ENCODE measurements at regions not wholly inside any gene's neighbourhood (a gene's known extent, or its start where the extent isn't known, plus 50 kb on each side); places are given as distances from the start of the nearest gene placed in this dataset.

DNA sequence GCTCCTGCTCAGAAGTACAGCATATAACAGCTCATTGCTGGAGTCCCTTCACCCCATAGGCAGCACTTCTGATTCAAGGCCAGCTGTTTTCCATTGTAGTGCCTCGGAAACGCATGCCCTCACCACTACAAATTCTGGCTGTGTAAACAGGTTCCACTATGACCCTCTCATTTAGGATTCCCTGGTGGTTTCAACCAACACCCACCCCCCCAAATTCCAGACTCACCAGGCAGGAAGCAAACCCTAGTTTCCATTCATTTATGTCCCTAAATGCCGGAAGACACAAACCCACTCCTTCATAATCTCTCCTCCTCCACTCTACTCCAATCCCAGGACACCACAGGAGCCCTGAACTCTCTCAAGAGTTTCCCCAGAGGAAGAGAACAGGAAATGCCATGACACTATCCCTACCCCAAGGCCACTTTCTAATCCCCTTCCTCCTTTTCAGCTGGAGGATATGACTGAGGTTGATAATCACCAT is 75.9 kb upstream of the TMPO start:
- TF ChIP-seq, protein P1, sequence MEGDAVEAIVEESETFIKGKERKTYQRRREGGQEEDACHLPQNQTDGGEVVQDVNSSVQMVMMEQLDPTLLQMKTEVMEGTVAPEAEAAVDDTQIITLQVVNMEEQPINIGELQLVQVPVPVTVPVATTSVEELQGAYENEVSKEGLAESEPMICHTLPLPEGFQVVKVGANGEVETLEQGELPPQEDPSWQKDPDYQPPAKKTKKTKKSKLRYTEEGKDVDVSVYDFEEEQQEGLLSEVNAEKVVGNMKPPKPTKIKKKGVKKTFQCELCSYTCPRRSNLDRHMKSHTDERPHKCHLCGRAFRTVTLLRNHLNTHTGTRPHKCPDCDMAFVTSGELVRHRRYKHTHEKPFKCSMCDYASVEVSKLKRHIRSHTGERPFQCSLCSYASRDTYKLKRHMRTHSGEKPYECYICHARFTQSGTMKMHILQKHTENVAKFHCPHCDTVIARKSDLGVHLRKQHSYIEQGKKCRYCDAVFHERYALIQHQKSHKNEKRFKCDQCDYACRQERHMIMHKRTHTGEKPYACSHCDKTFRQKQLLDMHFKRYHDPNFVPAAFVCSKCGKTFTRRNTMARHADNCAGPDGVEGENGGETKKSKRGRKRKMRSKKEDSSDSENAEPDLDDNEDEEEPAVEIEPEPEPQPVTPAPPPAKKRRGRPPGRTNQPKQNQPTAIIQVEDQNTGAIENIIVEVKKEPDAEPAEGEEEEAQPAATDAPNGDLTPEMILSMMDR (IDR thresholded peaks at IDR 0.05) = no peak
- Histone ChIP-seq H3K4me3 (peak overlapping the region in 1 of 2 donors; percentile 1), H3K36me3 (no peaks in the 10 kb centered on the region), H3K9me3 (no peaks in the 10 kb centered on the region), H3K4me1 (peaks cover 0 to 21% of the 10 kb centered on the region in 2 donors), H3K27ac (peak overlapping the region; percentile 68 to 74), H3K27me3 (no peaks in the 10 kb centered on the region)
- no peak for DNase-seq (ENCODE audit: low spot score)

- Histone ChIP-seq H3K27ac (peak overlapping the region; percentile 68 to 74), H3K27me3 (no peaks in the 10 kb centered on the region), H3K9me3 (no peaks in the 10 kb centered on the region), H3K4me3 (peak overlapping the region in 1 of 2 donors; percentile 1), H3K4me1 (peaks cover 0 to 21% of the 10 kb centered on the region in 2 donors), H3K36me3 (no peaks in the 10 kb centered on the region)
- TF ChIP-seq, protein P1 (IDR thresholded peaks at IDR 0.05) = no peak
- peak; percentile 94 for DNase-seq (ENCODE audit: low spot score)
Measured at GRCh38 chr12:98439981-98440581, 75.3 kb upstream of the TMPO start.

DNA sequence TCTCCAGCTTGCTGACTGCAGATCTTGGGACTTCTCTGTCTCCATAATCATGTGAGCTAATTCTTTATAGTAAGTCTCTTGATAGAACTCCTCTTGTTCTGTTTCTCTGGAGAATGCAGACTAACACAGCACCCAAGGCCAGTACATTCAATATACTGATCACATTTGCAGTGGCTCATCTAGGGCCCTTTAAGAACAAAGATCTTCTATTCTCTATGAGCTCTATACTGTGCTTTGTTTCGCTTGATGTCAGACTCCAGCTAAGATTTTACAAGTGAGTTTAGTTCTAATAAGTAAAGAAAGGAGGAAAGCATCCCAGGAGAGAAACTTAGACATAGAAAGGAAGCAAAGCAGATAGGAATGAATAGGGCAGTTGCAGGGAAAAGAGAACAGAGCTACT is 69.3 kb upstream of the TMPO start:
- H3K27ac ChIP-seq = no peak overlapping the region
- no peak overlapping the region for H3K4me3 ChIP-seq
- TF ChIP-seq, protein P1 (IDR thresholded peaks at IDR 0.05) = no peak
- H3K36me3 ChIP-seq = no peaks in the 10 kb centered on the region
- no peaks in the 10 kb centered on the region for H3K9me3 ChIP-seq
- no peak for DNase-seq (ENCODE audit: low spot score)
- H3K27me3 ChIP-seq = no peaks in the 10 kb centered on the region
- H3K4me1 ChIP-seq = no peaks in the 10 kb centered on the region

DNA sequence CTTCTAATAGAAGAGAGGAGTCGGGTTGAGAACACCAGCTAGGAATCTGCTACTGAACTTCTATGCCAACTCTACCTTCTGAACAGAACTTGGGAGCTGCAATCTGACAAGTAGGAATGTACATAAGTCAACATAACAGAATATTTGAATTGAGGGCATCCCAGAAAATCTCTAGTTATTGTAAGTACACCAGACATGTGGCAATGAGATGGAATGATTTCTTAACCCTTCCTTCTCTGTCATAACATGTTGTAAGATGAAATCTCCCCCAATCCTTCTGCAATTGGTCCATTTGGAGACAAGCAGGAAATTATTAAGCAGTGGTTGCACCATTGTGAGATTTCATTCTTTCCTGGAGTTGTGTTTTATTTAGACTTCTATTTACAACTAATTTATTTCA is 68.7 kb upstream of the TMPO start:
- Histone ChIP-seq H3K4me1 (no peaks in the 10 kb centered on the region), H3K36me3 (no peaks in the 10 kb centered on the region), H3K4me3 (no peak overlapping the region), H3K27me3 (no peaks in the 10 kb centered on the region), H3K9me3 (no peaks in the 10 kb centered on the region), H3K27ac (no peak overlapping the region)
- DNase-seq (ENCODE audit: low spot score) = no peak
- TF ChIP-seq, protein P1 (IDR thresholded peaks at IDR 0.05) = no peak

- H3K36me3 ChIP-seq = no peaks in the 10 kb centered on the region
- TF ChIP-seq, protein P1 (IDR thresholded peaks at IDR 0.05) = no peak
- no peak overlapping the region for H3K27ac ChIP-seq
- no peaks in the 10 kb centered on the region for H3K27me3 ChIP-seq
- no peak overlapping the region for H3K4me3 ChIP-seq
- H3K9me3 ChIP-seq = no peaks in the 10 kb centered on the region
- DNase-seq (ENCODE audit: low spot score) = no peak
- H3K4me1 ChIP-seq = no peaks in the 10 kb centered on the region
Measured at GRCh38 chr12:98449584-98449983, 65.8 kb upstream of the TMPO start.

GRCh38 chr12:98453070-98453469 is 62.3 kb upstream of the TMPO start:
- DNase-seq (ENCODE audit: low spot score) = no peak
- Histone ChIP-seq H3K9me3 (no peaks in the 10 kb centered on the region), H3K27me3 (no peaks in the 10 kb centered on the region), H3K36me3 (no peaks in the 10 kb centered on the region), H3K4me1 (peaks cover 0 to 6% of the 10 kb centered on the region in 2 donors), H3K4me3 (no peak overlapping the region), H3K27ac (no peak overlapping the region)
- TF ChIP-seq, protein P1 (IDR thresholded peaks at IDR 0.05) = no peak

Measured in right atrium auricular region (tissue), 2 donors.